ENCODE measurements at regions not wholly inside any gene's neighbourhood (a gene's known extent, or its start where the extent isn't known, plus 50 kb on each side); places are given as distances from the start of the nearest gene placed in this dataset.

DNA sequence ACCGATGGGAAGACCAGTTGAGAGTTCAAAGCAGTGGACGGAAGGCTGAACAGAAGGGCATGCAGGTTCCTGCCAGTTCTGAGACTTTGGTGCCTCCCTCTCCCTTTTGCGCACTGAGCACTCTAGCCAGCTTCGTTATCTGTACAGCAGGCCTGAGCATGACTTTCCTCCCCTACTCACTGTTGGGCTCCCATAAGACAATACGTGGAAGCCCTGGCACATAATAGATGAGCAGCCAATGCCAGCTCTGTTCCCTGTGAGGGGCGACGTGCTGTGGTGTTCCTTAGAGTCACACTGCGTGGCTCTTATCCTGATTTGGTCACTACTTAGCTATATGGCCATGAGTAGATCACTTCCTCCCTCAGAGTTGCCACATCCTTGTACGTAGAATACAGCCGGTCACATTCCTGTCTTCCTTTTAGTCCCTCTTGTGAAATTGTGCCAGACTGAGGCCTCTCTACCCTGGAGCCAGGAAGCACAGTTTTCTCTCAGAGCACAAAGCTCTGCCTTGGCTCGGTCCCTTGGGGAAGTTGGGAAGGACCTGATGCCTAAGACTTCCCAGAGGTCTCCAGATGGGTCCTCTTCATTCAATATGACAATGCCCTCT is 160.4 kb upstream of the MAMLD1 start:
- WGBS (ENCODE audit: insufficient coverage, insufficient replicate concordance, low lambda C conversion rate, missing lambda C conversion rate) = 64% methylated on average over 11 of the region's 11 CpGs
- no TSS peak for BruUV-seq (replicated peaks)
- no peak overlapping the region for H3K4me3 ChIP-seq
- ChIA-PET SMC1A (ENCODE audit: uncharacterized antibody, unreplicated experiment) (no interaction called here), CTCF (no interaction called here), POLR2A (no interaction called here), RAD21 (ENCODE audit: unreplicated experiment) (interaction anchor here (1.4 kb wide), 1 partner anchor 10 kb away, joined by 4 read pairs; no protein-coding TSS in a partner anchor)
- H3K36me3 ChIP-seq (ENCODE audit: control insufficient read depth in 2 of 2, insufficient read depth in 2 of 2, low read length in 1 of 2) = no peaks in the 10 kb centered on the region
- no peaks in the 10 kb centered on the region for H3K27me3 ChIP-seq (replicated peaks in 1 of 2; ENCODE audit: control insufficient read depth in 2 of 2, insufficient read depth in 2 of 2, low read length in 1 of 2)
- no peak for ATAC-seq
- TF ChIP-seq ZNF687 (IDR thresholded peaks at IDR 0.05) = no peak
- TF ChIP-seq EZH2 (IDR thresholded peaks at IDR 0.05; ENCODE audit: borderline replicate concordance, control insufficient read depth, low read depth, low read length) = no peak
- TF ChIP-seq ZNF622 (IDR thresholded peaks at IDR 0.05) = no peak
- TF ChIP-seq POLR2AphosphoS2 (IDR thresholded peaks at IDR 0.05; ENCODE audit: low read depth, low read length) = no peak
- no peak for TF ChIP-seq KDM1A (IDR thresholded peaks at IDR 0.05; ENCODE audit: borderline replicate concordance)
- TF ChIP-seq ZNF207 (IDR thresholded peaks at IDR 0.05; ENCODE audit: borderline replicate concordance) = no peak
- no peak for TF ChIP-seq CBFB (IDR thresholded peaks at IDR 0.05; ENCODE audit: low read depth)
- TF ChIP-seq CREB1 (IDR thresholded peaks at IDR 0.05; ENCODE audit: low read depth) = no peak
- no peak for TF ChIP-seq NRF1 (conservative IDR thresholded peaks at IDR 0.05; ENCODE audit: low read depth, low read length)
- TF ChIP-seq, protein P1, sequence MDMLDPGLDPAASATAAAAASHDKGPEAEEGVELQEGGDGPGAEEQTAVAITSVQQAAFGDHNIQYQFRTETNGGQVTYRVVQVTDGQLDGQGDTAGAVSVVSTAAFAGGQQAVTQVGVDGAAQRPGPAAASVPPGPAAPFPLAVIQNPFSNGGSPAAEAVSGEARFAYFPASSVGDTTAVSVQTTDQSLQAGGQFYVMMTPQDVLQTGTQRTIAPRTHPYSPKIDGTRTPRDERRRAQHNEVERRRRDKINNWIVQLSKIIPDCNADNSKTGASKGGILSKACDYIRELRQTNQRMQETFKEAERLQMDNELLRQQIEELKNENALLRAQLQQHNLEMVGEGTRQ (IDR thresholded peaks at IDR 0.05; ENCODE audit: borderline replicate concordance, low read depth, low read length) = no peak
- TF ChIP-seq SIX5 (IDR thresholded peaks at IDR 0.05; ENCODE audit: low read depth, low read length, severe bottlenecking) = no peak
- no peak for TF ChIP-seq SP1 (IDR thresholded peaks at IDR 0.05; ENCODE audit: low read depth, low read length)
- TF ChIP-seq SREBF2 (IDR thresholded peaks at IDR 0.05; ENCODE audit: low read length) = no peak
- no peak for TF ChIP-seq FOXM1 (IDR thresholded peaks at IDR 0.05; ENCODE audit: low read depth, low read length)
- no peak for TF ChIP-seq TBL1XR1 (IDR thresholded peaks at IDR 0.05; ENCODE audit: low read depth, low read length)
- no peak for TF ChIP-seq CHD2 (IDR thresholded peaks at IDR 0.05; ENCODE audit: borderline replicate concordance, low read depth, low read length)
- no peaks in the 10 kb centered on the region for H3K79me2 ChIP-seq (ENCODE audit: control insufficient read depth, insufficient read depth, low read length)
- H3K9ac ChIP-seq (ENCODE audit: control insufficient read depth, insufficient read depth, low read length) = no peak overlapping the region
- H3K27ac ChIP-seq (ENCODE audit: control insufficient read depth, insufficient read depth) = no peak overlapping the region
- no peak overlapping the region for H3K4me2 ChIP-seq (ENCODE audit: control insufficient read depth, insufficient read depth)
- no peak for DNase-seq (ENCODE audit: low read depth, low spot score)
- H2AFZ ChIP-seq (ENCODE audit: control insufficient read depth, low read depth, low read length) = no peak overlapping the region
- in situ Hi-C loops (cut with MboI) = no loop called here
- no peaks in the 10 kb centered on the region for H4K20me1 ChIP-seq (ENCODE audit: control insufficient read depth, insufficient read depth)
- peaks cover 12% of the 10 kb centered on the region for H3K4me1 ChIP-seq (ENCODE audit: control insufficient read depth, insufficient read depth, low read length)
- H3K9me3 ChIP-seq (replicated peaks; ENCODE audit: control insufficient read depth, insufficient read depth, low read length) = no peaks in the 10 kb centered on the region
- intact Hi-C loops (cut with micrococcal nuclease; ENCODE audit: unreplicated experiment) = loop anchor here (10.0 kb wide), 1 partner anchor 238 kb away; no protein-coding TSS in a partner anchor
- FAIRE-seq = no peak
